ENCODE measurements at regions not wholly inside any gene's neighbourhood (a gene's known extent, or its start where the extent isn't known, plus 50 kb on each side); places are given as distances from the start of the nearest gene placed in this dataset.
"Not testable (repeated sequence)": the region's sequence is repeated elsewhere in the genome, so short reads cannot be mapped to it uniquely, and the experiment has no call there.

DNA sequence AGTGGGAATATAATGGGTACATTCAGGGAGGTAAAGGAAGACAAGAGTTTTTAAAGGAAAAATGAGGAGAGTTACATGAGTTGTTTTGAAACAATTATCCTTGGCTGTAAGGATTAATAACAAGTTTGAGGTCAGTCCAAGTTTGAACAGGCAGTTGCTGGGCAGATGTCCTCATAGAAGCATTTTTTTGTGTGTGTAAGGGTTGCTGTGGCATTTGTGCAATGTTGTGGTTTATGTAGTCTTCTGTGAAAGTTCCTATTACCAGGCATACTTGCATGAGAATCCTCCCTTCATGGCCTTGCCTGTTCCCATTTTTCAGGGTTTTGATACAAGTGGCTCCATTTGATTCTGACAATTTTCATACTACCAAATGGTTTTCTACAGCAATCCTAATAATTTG is 400.2 kb downstream of the KCNA4 start:
- Mint-ChIP-seq H3K27me3 (ENCODE audit: low read depth) (no peaks in the 10 kb centered on the region), H3K27ac (ENCODE audit: unreplicated experiment) (no peak overlapping the region), H3K4me3 (ENCODE audit: unreplicated experiment) (no peak overlapping the region), H3K9me3 (ENCODE audit: low read depth) (peaks cover 3% of the 10 kb centered on the region), H3K36me3 (ENCODE audit: low read depth) (no peaks in the 10 kb centered on the region), H3K4me1 (ENCODE audit: low read depth) (no peaks in the 10 kb centered on the region)
- TF ChIP-seq, protein P1, sequence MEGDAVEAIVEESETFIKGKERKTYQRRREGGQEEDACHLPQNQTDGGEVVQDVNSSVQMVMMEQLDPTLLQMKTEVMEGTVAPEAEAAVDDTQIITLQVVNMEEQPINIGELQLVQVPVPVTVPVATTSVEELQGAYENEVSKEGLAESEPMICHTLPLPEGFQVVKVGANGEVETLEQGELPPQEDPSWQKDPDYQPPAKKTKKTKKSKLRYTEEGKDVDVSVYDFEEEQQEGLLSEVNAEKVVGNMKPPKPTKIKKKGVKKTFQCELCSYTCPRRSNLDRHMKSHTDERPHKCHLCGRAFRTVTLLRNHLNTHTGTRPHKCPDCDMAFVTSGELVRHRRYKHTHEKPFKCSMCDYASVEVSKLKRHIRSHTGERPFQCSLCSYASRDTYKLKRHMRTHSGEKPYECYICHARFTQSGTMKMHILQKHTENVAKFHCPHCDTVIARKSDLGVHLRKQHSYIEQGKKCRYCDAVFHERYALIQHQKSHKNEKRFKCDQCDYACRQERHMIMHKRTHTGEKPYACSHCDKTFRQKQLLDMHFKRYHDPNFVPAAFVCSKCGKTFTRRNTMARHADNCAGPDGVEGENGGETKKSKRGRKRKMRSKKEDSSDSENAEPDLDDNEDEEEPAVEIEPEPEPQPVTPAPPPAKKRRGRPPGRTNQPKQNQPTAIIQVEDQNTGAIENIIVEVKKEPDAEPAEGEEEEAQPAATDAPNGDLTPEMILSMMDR (IDR thresholded peaks at IDR 0.05): no peak
- no peak for DNase-seq (ENCODE audit: low spot score)

DNA sequence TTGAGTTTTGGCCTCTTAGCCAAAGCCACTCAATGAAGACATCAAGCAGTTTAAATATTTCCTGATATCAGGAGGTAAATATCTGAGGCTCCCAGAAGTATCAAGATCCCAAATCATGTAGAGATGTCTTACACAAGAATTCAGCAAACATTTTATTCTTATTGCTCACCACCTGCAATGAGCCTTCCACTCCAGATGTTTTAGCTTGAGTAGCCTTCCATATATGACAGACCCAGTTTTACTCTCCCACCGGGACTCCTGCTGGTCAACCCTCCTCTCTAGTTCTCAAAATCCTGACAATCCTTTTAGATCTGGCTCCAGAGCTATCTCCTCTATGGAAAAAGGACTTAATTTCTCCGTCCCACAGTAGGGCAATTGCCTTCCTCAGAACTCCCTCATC is 404.4 kb downstream of the KCNA4 start:
- no peak overlapping the region for H3K4me3 Mint-ChIP-seq (ENCODE audit: unreplicated experiment)

DNA sequence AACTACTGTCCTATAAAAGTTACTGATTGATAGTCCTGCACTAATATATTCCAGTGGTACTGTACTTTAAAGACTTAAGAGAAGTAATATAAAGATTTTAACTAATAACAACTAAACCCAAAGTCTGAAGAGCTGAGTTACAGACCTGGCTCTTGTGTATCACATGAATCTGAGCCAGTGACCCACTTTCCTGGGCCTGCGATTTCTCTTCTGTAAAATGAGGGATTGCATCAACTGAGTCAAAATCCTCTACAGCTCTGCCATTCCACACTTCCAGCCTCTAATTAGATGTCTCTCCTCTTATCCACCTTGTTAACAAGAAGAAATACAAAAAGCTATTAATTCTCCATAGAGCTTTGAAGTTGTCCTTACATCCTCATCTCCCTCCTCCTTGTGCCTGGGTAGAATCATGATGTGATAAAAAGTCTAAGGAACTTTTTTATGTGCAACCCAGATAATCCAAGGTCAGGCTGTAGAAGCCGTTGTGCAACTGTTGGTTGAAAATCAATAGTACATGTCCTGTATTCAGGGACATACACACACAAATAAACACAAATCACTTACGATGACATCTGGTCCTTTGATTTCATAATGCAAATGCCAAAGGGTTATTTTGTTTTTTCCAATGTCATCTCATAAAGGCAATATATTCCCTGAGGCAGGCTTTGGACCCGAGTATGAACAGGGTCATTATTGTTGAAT is 410.3 kb downstream of the KCNA4 start:
- H3K27ac Mint-ChIP-seq (ENCODE audit: unreplicated experiment): no peak overlapping the region
- no peaks in the 10 kb centered on the region for H3K36me3 Mint-ChIP-seq (ENCODE audit: low read depth)
- H3K4me3 Mint-ChIP-seq (ENCODE audit: unreplicated experiment): no peak overlapping the region
- TF ChIP-seq, protein P1 (IDR thresholded peaks at IDR 0.05): no peak
- no peaks in the 10 kb centered on the region for H3K4me1 Mint-ChIP-seq (ENCODE audit: low read depth)
- H3K9me3 Mint-ChIP-seq (ENCODE audit: low read depth): peaks cover 3% of the 10 kb centered on the region
- no peak for DNase-seq (ENCODE audit: low spot score)
- H3K27me3 Mint-ChIP-seq (ENCODE audit: low read depth): no peaks in the 10 kb centered on the region

More for the DNA sequence above, 404.4 kb downstream of the KCNA4 start:
- no peaks in the 10 kb centered on the region for H3K27me3 Mint-ChIP-seq (ENCODE audit: low read depth)
- no peaks in the 10 kb centered on the region for H3K4me1 Mint-ChIP-seq (ENCODE audit: low read depth)
- H3K27ac Mint-ChIP-seq (ENCODE audit: unreplicated experiment): no peak overlapping the region
- peaks cover 3% of the 10 kb centered on the region for H3K9me3 Mint-ChIP-seq (ENCODE audit: low read depth)
- no peaks in the 10 kb centered on the region for H3K36me3 Mint-ChIP-seq (ENCODE audit: low read depth)
- DNase-seq (ENCODE audit: low spot score): no peak
- TF ChIP-seq, protein P1 (IDR thresholded peaks at IDR 0.05): no peak

DNA sequence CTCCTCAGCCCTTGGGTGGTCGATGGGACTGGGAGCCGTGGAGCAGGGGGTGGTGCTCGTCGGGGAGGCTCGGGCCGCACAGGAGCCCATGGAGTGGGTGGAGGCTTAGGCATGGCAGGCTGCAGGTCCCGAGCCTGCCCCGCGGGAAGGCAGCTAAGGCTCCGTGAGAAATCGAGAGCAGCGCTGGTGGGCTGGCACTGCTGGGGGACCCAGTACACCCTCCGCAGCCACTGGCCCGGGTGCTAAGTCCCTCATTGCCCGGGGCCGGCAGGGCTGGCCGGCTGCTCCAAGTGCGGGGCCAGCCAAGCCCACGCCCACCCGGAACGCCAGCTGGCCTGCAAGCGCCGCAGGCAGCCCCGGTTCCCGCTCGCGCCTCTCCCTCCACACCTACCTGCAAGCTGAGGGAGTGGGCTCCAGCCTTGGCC is 416.7 kb downstream of the KCNA4 start:
- H3K4me1 Mint-ChIP-seq (ENCODE audit: low read depth); H3K9me3 Mint-ChIP-seq (ENCODE audit: low read depth); H3K27ac Mint-ChIP-seq (ENCODE audit: unreplicated experiment); H3K4me3 Mint-ChIP-seq (ENCODE audit: unreplicated experiment); H3K27me3 Mint-ChIP-seq (ENCODE audit: low read depth); H3K36me3 Mint-ChIP-seq (ENCODE audit: low read depth): not testable (repeated sequence)
- DNase-seq (ENCODE audit: low spot score): peak; percentile 76

DNA sequence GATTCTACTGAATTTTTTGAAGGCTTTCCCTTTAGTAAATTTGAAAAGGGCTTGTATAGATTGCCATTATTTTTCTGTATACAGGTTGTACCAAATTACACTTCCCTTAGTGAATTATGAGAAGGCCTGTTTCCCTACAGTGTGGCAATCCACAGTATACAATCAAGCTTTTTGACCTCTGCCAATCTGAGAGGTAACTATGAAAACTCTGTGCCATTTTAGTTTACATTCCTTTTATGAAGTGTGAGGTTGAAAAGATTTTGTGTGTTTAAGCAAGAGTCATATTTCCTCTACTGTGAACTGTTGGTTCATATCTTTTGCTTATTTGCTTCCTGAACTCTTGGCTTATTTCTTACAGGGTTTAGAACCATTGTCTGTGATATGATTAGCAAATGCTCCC is 432.5 kb downstream of the KCNA4 start:
- no peaks in the 10 kb centered on the region for H3K36me3 Mint-ChIP-seq (ENCODE audit: low read depth)
- TF ChIP-seq, protein P1 (IDR thresholded peaks at IDR 0.05): no peak
- H3K27ac Mint-ChIP-seq (ENCODE audit: unreplicated experiment): no peak overlapping the region

DNA sequence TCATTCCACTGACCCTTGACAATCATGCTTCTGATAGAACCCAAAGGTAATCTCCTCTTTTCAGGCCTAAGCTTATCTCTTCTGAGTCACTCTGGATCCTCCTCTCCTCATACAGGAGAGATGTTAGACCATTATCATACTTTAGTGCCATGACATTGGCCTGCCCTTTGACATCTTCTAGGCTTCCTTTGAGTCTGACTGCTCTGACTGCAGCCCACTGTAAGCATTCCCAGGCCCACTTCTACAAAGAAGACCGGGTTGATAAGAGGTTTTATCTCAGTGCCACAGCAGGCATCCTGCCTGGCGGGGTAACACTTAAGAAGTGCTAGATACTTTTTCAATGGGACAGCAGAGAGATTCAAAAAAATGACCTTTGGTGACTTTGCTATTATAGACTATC is 438.0 kb downstream of the KCNA4 start:
- peaks cover 15% of the 10 kb centered on the region for H3K9me3 Mint-ChIP-seq (ENCODE audit: low read depth)
- no peaks in the 10 kb centered on the region for H3K36me3 Mint-ChIP-seq (ENCODE audit: low read depth)
- TF ChIP-seq, protein P1 (IDR thresholded peaks at IDR 0.05): no peak
- no peaks in the 10 kb centered on the region for H3K27me3 Mint-ChIP-seq (ENCODE audit: low read depth)
- no peak overlapping the region for H3K4me3 Mint-ChIP-seq (ENCODE audit: unreplicated experiment)
- no peak overlapping the region for H3K27ac Mint-ChIP-seq (ENCODE audit: unreplicated experiment)
- no peaks in the 10 kb centered on the region for H3K4me1 Mint-ChIP-seq (ENCODE audit: low read depth)
- DNase-seq (ENCODE audit: low spot score): no peak

More for the DNA sequence above, 432.5 kb downstream of the KCNA4 start:
- no peaks in the 10 kb centered on the region for H3K4me1 Mint-ChIP-seq (ENCODE audit: low read depth)
- no peak for DNase-seq (ENCODE audit: low spot score)
- H3K4me3 Mint-ChIP-seq (ENCODE audit: unreplicated experiment): no peak overlapping the region
- peaks cover 2% of the 10 kb centered on the region for H3K27me3 Mint-ChIP-seq (ENCODE audit: low read depth)
- H3K9me3 Mint-ChIP-seq (ENCODE audit: low read depth): peaks cover 10% of the 10 kb centered on the region

Data from chondrocyte (in vitro differentiated cells).